ENCODE measurements at regions not wholly inside any gene's neighbourhood (a gene's known extent, or its start where the extent isn't known, plus 50 kb on each side); places are given as distances from the start of the nearest gene placed in this dataset.

DNA sequence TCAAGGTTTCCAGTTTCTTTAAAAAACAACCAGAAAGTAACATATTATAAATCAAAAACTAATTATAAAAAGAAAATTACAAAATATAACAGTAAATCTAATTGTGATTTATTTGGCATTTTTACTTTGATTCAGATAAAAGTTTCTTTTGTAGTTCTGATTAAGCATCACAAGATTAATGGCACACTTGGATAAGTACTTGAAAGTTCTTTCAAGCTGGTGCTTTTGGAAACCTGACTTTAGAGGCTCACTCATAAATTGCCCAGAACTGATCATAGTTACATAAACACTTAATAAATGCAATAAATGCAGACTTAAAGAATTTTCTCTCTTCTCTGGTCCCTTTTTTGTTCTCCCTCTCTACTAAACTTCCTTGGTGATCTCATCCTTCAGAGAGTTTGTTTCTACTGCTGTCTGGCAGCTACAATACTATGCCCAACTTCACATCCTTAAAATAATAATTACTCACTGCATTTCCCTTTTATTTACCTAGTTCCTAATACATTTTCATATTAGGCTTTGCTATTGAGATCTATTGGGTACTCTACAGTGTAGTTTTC is 1417.0 kb downstream of the EFNB2 start:
- ChIA-PET POLR2A (no interaction called here), CTCF (no interaction called here)
- Mint-ChIP-seq H3K27ac (no peak overlapping the region), H3K27me3 (no peaks in the 10 kb centered on the region), H3K4me1 (ENCODE audit: low read depth) (no peaks in the 10 kb centered on the region), H3K4me3 (no peak overlapping the region), H3K36me3 (ENCODE audit: low read depth) (no peaks in the 10 kb centered on the region), H3K9me3 (peaks cover 2% of the 10 kb centered on the region)
- TF ChIP-seq, protein P1, sequence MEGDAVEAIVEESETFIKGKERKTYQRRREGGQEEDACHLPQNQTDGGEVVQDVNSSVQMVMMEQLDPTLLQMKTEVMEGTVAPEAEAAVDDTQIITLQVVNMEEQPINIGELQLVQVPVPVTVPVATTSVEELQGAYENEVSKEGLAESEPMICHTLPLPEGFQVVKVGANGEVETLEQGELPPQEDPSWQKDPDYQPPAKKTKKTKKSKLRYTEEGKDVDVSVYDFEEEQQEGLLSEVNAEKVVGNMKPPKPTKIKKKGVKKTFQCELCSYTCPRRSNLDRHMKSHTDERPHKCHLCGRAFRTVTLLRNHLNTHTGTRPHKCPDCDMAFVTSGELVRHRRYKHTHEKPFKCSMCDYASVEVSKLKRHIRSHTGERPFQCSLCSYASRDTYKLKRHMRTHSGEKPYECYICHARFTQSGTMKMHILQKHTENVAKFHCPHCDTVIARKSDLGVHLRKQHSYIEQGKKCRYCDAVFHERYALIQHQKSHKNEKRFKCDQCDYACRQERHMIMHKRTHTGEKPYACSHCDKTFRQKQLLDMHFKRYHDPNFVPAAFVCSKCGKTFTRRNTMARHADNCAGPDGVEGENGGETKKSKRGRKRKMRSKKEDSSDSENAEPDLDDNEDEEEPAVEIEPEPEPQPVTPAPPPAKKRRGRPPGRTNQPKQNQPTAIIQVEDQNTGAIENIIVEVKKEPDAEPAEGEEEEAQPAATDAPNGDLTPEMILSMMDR (IDR thresholded peaks at IDR 0.05): no peak
- intact Hi-C loops (cut with micrococcal nuclease): no loop called here
- DNase-seq (no peak), ATAC-seq (no peak)

DNA sequence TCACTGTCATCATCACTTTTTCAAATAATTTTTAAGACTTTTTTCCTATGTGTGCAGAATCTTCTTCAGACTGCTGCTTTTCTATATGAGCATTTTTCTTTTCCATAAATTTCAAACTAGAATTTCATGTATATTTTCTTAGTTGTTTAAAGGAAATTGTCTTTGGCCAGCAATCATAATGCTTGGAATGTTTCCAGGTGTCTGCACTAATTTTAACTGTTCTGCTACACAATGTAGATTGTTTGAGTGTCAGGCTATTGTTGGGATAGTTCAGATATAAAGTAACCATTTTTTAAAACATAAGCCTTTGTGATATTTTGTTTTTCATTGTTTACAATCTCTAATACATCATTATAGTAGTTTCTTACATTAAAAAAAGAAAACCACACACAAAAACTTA is 1418.5 kb downstream of the EFNB2 start:
- Mint-ChIP-seq H3K4me1 (ENCODE audit: low read depth) (no peaks in the 10 kb centered on the region), H3K27ac (no peak overlapping the region), H3K9me3 (peaks cover 2% of the 10 kb centered on the region), H3K36me3 (ENCODE audit: low read depth) (no peaks in the 10 kb centered on the region), H3K4me3 (no peak overlapping the region), H3K27me3 (no peaks in the 10 kb centered on the region)
- POLR2A ChIA-PET: no interaction called here
- intact Hi-C loops (cut with micrococcal nuclease): no loop called here
- DNase-seq (no peak), ATAC-seq (no peak)
- CTCF ChIA-PET: no interaction called here
- TF ChIP-seq, protein P1 (IDR thresholded peaks at IDR 0.05): no peak

DNA sequence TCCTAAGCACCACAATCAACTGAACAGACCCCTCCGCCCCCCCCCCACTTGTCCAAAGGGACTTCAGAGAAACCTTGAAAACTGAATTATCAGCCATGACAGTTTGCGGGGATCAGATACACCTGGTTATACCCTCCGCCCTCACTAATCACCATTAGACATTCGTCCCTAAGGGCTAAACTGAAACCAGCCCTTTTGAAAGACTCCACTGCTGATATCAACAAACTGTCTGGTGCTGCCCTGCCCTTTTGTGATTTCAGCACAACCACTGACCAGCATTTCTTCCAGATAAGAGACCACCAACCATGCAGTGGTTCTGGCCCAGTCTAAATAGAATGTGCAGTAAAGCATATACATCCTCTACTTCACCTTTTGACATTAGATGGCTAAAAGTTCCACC is 1422.9 kb downstream of the EFNB2 start:
- ATAC-seq: no peak
- POLR2A ChIA-PET: no interaction called here
- intact Hi-C loops (cut with micrococcal nuclease): no loop called here
- DNase-seq: no peak
- Mint-ChIP-seq H3K9me3 (peaks cover 2% of the 10 kb centered on the region), H3K4me3 (no peak overlapping the region), H3K27ac (no peak overlapping the region), H3K27me3 (no peaks in the 10 kb centered on the region), H3K36me3 (ENCODE audit: low read depth) (no peaks in the 10 kb centered on the region), H3K4me1 (ENCODE audit: low read depth) (no peaks in the 10 kb centered on the region)
- TF ChIP-seq, protein P1 (IDR thresholded peaks at IDR 0.05): no peak
- CTCF ChIA-PET: no interaction called here

DNA sequence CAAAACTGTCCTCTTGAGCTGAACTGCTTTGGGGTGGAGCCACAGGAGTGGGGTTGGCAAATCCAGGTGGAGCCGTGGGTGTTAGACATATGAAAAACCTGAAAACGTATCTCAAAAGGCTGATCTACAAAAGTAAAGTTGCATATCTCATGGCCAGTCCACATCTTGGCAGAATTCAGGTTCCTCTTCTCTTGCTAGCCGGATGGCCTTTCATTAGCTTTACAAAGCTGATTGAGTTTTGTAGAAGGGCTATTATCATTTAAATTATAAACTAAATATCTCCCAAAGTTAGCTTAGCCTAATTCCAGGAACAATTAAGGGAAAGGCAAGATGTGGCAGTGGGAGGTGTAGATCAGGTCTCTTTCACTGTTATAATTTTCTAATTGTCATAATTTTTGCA is 1427.7 kb downstream of the EFNB2 start:
- no peaks in the 10 kb centered on the region for H3K36me3 Mint-ChIP-seq (ENCODE audit: low read depth)
- ChIA-PET CTCF (no interaction called here), POLR2A (no interaction called here)
- H3K27me3 Mint-ChIP-seq: no peaks in the 10 kb centered on the region
- intact Hi-C loops (cut with micrococcal nuclease): no loop called here
- no peak overlapping the region for H3K27ac Mint-ChIP-seq
- H3K4me3 Mint-ChIP-seq: no peak overlapping the region
- TF ChIP-seq, protein P1 (IDR thresholded peaks at IDR 0.05): no peak
- H3K9me3 Mint-ChIP-seq: no peaks in the 10 kb centered on the region
- no peaks in the 10 kb centered on the region for H3K4me1 Mint-ChIP-seq (ENCODE audit: low read depth)
- no peak for DNase-seq
- ATAC-seq: no peak

DNA sequence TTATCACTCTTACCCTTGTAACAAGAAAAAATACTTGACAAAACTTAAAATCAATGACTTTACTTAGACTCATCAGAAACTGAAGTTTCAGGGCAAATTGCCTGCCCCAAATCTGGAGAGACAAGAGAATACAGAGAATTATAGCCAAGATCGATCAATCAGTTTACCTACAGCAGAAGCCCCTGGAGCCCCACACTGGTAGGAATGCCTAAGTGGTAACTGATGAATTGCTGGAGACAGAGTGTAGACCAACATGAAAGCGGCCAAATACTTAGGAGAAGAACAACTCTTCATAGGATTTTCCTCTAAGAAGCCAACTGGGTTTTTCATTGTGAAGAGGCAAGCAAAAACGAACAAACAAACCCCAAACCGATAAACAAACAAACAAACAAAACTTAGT is 1430.0 kb downstream of the EFNB2 start:
- ChIA-PET CTCF (no interaction called here), POLR2A (interaction anchor here (0.7 kb wide), 1 partner anchor 798 kb away, joined by 3 read pairs; no protein-coding TSS in a partner anchor)
- no peak overlapping the region for H3K4me3 Mint-ChIP-seq
- no peaks in the 10 kb centered on the region for H3K9me3 Mint-ChIP-seq
- no peak overlapping the region for H3K27ac Mint-ChIP-seq
- TF ChIP-seq, protein P1 (IDR thresholded peaks at IDR 0.05): no peak
- H3K27me3 Mint-ChIP-seq: no peaks in the 10 kb centered on the region
- ATAC-seq (no peak), DNase-seq (no peak)
- intact Hi-C loops (cut with micrococcal nuclease): no loop called here
- no peaks in the 10 kb centered on the region for H3K4me1 Mint-ChIP-seq (ENCODE audit: low read depth)
- H3K36me3 Mint-ChIP-seq (ENCODE audit: low read depth): no peaks in the 10 kb centered on the region

Measured in activated CD8-positive, alpha-beta T cell treated with anti-CD3 and anti-CD28 coated beads for 36 hours (primary cell).